ENCODE measurements at regions not wholly inside any gene's neighbourhood (a gene's known extent, or its start where the extent isn't known, plus 50 kb on each side); places are given as distances from the start of the nearest gene placed in this dataset.

DNA sequence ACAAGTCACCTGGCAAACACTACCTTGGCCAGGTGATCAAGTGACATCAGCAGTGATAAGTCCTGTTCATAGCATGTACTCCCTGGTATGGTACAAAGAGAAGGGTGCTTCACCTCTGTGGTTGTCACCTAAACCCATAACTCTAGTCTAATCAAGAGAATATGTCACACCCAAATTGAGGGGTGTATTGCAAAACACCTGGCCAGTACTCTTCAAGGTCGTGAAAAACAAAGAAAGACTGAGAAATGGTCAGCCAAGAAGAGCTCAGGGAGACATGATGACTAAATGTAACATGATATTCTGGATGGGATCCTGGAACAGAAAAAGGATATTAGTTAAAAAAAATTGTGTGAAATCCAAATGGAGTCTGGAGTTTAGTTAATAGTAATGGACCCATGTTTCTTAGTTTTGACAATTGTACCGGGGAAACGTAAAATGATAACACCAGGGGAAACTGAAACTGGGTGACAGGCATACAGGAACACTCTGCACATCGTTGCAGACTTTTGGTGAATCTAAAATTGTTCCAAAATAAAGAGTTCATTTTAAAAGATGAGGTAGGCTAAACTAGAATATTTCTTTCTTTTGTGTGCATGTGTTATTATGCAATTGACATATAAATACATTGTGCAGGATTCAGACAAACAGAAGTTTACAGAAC lies 262.0 kb downstream of the CDC5L start:
- TF ChIP-seq, protein P1, sequence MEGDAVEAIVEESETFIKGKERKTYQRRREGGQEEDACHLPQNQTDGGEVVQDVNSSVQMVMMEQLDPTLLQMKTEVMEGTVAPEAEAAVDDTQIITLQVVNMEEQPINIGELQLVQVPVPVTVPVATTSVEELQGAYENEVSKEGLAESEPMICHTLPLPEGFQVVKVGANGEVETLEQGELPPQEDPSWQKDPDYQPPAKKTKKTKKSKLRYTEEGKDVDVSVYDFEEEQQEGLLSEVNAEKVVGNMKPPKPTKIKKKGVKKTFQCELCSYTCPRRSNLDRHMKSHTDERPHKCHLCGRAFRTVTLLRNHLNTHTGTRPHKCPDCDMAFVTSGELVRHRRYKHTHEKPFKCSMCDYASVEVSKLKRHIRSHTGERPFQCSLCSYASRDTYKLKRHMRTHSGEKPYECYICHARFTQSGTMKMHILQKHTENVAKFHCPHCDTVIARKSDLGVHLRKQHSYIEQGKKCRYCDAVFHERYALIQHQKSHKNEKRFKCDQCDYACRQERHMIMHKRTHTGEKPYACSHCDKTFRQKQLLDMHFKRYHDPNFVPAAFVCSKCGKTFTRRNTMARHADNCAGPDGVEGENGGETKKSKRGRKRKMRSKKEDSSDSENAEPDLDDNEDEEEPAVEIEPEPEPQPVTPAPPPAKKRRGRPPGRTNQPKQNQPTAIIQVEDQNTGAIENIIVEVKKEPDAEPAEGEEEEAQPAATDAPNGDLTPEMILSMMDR (IDR thresholded peaks at IDR 0.05; ENCODE audit: control insufficient read depth, extremely low read depth, insufficient read depth), result no peak
- no peak overlapping the region for H3K4me3 ChIP-seq (ENCODE audit: low read depth, low read length)
- DNase-seq (ENCODE audit: low read depth), result no peak

DNA sequence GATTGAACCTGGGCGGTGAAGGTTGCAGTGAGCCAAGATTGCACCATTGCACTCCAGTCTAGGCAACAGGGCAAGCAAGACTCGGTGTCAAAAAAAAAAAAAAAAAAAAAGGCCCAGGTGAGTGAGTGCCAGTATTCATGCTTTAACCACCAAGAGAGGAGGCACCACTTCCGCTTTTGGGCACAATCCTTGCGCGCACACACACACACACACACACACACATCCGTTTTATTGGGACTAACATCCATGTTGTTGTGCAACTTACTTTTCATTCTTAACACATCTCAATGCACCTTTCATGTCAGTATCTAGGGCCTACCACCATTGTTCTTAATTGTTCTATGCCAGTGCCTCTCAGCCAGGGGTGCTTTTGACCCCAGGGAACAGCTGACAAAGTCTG lies 263.0 kb downstream of the CDC5L start:
- TF ChIP-seq, protein P1 (IDR thresholded peaks at IDR 0.05; ENCODE audit: control insufficient read depth, extremely low read depth, insufficient read depth), result no peak
- DNase-seq (ENCODE audit: low read depth), result no peak
- no peak overlapping the region for H3K4me3 ChIP-seq (ENCODE audit: low read depth, low read length)

DNA sequence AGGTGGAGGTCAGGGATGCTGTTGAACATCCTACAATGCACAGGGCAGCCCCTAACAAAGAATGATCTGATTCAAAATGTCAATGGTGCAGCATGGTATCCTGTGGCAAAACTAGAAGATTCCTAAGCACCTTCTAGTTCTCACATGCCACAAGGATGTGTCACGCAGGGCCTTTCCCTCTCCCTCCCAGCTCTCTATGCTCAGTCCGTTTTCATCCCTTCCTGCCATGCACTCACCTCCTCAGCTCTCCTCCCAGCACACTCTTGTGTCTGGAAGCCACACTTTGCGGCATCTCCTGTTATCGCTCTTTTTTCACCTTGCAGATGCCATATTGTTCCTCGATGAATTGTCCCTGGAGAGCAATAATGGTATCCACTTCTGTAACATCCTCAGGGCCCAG lies 263.4 kb downstream of the CDC5L start:
- DNase-seq (ENCODE audit: low read depth), result no peak
- H3K4me3 ChIP-seq (ENCODE audit: low read depth, low read length), result no peak overlapping the region
- TF ChIP-seq, protein P1 (IDR thresholded peaks at IDR 0.05; ENCODE audit: control insufficient read depth, extremely low read depth, insufficient read depth), result no peak

DNA sequence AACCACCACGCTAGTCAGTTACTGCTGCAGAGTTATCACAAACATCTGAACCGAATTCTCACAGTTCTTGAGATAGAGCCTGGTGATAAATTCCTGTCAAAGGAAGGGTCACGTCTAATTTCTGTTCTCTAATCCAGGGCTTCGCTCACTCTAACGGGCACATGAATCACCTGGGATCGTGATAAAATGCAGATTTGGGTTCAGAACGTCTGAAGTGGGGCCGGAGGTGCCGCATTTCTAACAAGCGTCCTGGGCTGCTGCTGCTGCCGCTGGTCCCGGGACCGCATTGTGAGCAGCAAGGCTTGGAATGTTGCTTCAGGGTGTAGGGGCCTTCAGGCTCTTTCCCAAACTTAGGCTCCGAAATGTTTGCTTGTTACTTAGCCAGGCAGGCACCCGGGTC lies 264.1 kb downstream of the CDC5L start:
- DNase-seq (ENCODE audit: low read depth), result no peak
- TF ChIP-seq, protein P1 (IDR thresholded peaks at IDR 0.05; ENCODE audit: control insufficient read depth, extremely low read depth, insufficient read depth), result no peak

DNA sequence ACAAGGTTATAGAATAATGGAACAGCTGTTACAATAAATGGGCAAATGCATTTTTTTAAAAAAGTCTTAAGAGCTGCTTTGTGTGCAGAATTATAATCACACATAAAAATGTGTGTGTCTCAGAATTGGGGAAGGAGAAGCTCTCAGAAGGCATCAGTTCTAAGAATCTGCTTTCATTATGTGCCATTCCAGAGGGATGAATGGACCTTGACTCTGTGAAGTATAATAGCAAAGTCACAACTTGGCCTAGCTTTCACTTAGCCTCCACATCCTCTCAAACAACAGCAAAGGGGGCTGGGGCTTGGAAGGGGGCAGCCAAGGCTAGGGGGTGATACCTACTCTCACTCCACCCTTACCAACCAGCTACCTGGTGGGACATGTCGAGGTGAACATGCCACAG lies 265.0 kb downstream of the CDC5L start:
- TF ChIP-seq, protein P1 (IDR thresholded peaks at IDR 0.05; ENCODE audit: control insufficient read depth, extremely low read depth, insufficient read depth), result no peak
- DNase-seq (ENCODE audit: low read depth), result no peak

More for the DNA sequence above, 264.1 kb downstream of the CDC5L start:
- H3K4me3 ChIP-seq (ENCODE audit: low read depth, low read length), result no peak overlapping the region

DNA sequence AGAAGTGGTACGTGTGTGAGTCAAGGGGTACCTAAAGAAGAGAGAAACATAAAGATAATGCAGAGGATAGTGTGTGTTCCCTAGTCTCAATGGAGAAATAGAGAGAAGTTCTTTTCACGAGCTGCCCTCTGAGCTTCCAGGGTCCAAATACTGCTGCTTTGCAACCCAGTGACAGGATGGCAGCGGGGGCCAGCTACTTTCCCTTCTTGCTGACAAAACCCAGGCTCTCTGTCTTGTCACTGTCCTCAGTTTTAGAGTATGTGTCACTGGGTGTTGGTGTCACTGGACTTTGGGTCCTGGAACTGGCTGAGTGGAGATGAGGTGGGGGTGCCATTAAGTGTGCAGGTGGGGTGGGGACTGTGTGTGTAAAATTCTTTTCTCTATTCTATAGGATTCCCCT lies 265.6 kb downstream of the CDC5L start:
- TF ChIP-seq, protein P1 (IDR thresholded peaks at IDR 0.05; ENCODE audit: control insufficient read depth, extremely low read depth, insufficient read depth), result no peak
- H3K4me3 ChIP-seq (ENCODE audit: low read depth, low read length), result no peak overlapping the region
- DNase-seq (ENCODE audit: low read depth), result no peak

More for the DNA sequence above, 265.0 kb downstream of the CDC5L start:
- no peak overlapping the region for H3K4me3 ChIP-seq (ENCODE audit: low read depth, low read length)

DNA sequence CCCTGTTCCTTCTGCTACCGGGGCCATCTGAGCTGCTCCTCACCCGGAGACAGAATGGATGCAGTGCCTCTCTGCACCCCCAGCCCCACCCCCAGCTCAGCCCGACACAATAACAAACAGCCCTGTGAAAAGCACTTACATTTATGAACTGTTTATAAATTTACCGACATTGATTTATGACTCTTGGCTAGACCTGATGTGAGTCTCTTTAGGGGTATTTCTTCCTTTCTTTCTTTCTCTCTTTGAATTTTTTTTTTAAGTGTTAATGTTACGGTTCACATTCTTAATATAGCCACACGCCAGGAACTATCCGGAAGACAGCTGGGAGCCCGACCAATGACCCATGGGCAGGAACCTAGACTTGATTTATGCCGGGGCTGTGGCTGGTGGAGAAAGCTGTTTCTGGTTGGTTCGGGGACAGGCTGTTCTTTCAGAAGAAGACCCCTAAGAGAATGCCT lies 266.3 kb downstream of the CDC5L start:
- H3K4me3 ChIP-seq (ENCODE audit: low read depth, low read length), result no peak overlapping the region
- TF ChIP-seq, protein P1 (IDR thresholded peaks at IDR 0.05; ENCODE audit: control insufficient read depth, extremely low read depth, insufficient read depth), result no peak
- no peak for DNase-seq (ENCODE audit: low read depth)

All from LNCaP clone FGC (cell line).